Smooth muscle cell (in vitro differentiated cells): ENCODE measurements at regions not wholly inside any gene's neighbourhood (a gene's known extent, or its start where the extent isn't known, plus 50 kb on each side); places are given as distances from the start of the nearest gene placed in this dataset.

Experiments used
- DNase-seq: peaks from one replicate; lab custom pipeline; 2025; ENCODE audit not compliant: unreplicated experiment; lab: John Stamatoyannopoulos, UW
- H2AFZ ChIP-seq: fragments of 200-600 bp; sonication (generic); 2 replicates; pipeline ENCODE4 v1.6.0; 2016; ENCODE audit warnings: antibody characterized with exemption, low read depth, mild to moderate bottlenecking
- H3F3A ChIP-seq: fragments of 200-600 bp; sonication (generic); 2 replicates; pipeline ENCODE4 v1.6.0; 2017; ENCODE audit warnings: antibody characterized with exemption, low read depth
- H3K27ac ChIP-seq: fragments of 200-600 bp; sonication (generic); 2 replicates; pipeline ENCODE4 v1.5.1; 2016; ENCODE audit warnings: low read depth, mild to moderate bottlenecking
- H3K27me3 ChIP-seq: fragments of 200-600 bp; sonication (generic); 2 replicates; pipeline ENCODE4 v1.6.1; 2016; ENCODE audit warnings: low read depth, mild to moderate bottlenecking
- H3K36me3 ChIP-seq: fragments of 200-600 bp; sonication (generic); 2 replicates; pipeline ENCODE4 v1.5.1; 2016; ENCODE audit warnings: low read depth
- H3K4me1 ChIP-seq: fragments of 200-600 bp; sonication (generic); 2 replicates; pipeline ENCODE4 v1.5.1; 2016; ENCODE audit warnings: low read depth
- H3K4me2 ChIP-seq: fragments of 200-600 bp; sonication (generic); 2 replicates; pipeline ENCODE4 v1.6.0; 2016; ENCODE audit warnings: mild to moderate bottlenecking
- H3K4me3 ChIP-seq: fragments of 200-600 bp; sonication (generic); 2 replicates; pipeline ENCODE4 v1.5.1; 2016; ENCODE audit warnings: mild to moderate bottlenecking
- H3K79me2 ChIP-seq: fragments of 200-600 bp; sonication (generic); 2 replicates; pipeline ENCODE4 v1.6.0; 2016; ENCODE audit warnings: low read depth, mild to moderate bottlenecking
- H3K9ac ChIP-seq: fragments of 200-600 bp; sonication (generic); 2 replicates; pipeline ENCODE4 v1.6.0; 2016; ENCODE audit warnings: low read depth
- H3K9me3 ChIP-seq: fragments of 200-600 bp; sonication (generic); replicated peaks from 2 replicates; pipeline ENCODE4 v1.5.1; 2016; ENCODE audit warnings: low read depth
- H4K20me1 ChIP-seq: fragments of 200-600 bp; sonication (generic); 2 replicates; pipeline ENCODE4 v1.6.0; 2016; ENCODE audit warnings: low read depth
- CTCF ChIP-seq: fragments of 200-600 bp; sonication (generic); IDR thresholded peaks from 2 replicates; pipeline ENCODE4 v1.5.1; 2017; ENCODE audit warnings: borderline replicate concordance, mild to moderate bottlenecking, antibody characterized with exemption; ENCODE audit not compliant: insufficient read depth, poor library complexity, severe bottlenecking
- WGBS: methylation state at CpG from one replicate; pipeline ENCODE4 v1.1.7; 2016; ENCODE audit warnings: low lambda C conversion rate; 5-methylcytosine and 5-hydroxymethylcytosine counted together

- Histone ChIP-seq H3K4me2 (no peak overlapping the region), H3K27ac (no peak overlapping the region), H3K4me3 (no peak overlapping the region), H2AFZ (no peak overlapping the region), H3K9ac (no peak overlapping the region), H3K4me1 (no peaks in the 10 kb centered on the region), H3K36me3 (no peaks in the 10 kb centered on the region), H3K79me2 (no peaks in the 10 kb centered on the region), H4K20me1 (no peaks in the 10 kb centered on the region), H3K27me3 (no peaks in the 10 kb centered on the region), H3F3A (no peaks in the 10 kb centered on the region), H3K9me3 (no peaks in the 10 kb centered on the region)
- no peak for DNase-seq
- TF ChIP-seq CTCF: no peak
- WGBS: 42% methylated on average over 1 of the region's 1 CpG
Measured at GRCh38 chr17:53919356-53919755, 96.6 kb downstream of the KIF2B start.

- DNase-seq: no peak
- H3K4me3 ChIP-seq: no peak overlapping the region
- no peak overlapping the region for H3K4me2 ChIP-seq
- TF ChIP-seq CTCF: no peak
- H3K36me3 ChIP-seq: no peaks in the 10 kb centered on the region
- H4K20me1 ChIP-seq: no peaks in the 10 kb centered on the region
- H2AFZ ChIP-seq: no peak overlapping the region
- no peaks in the 10 kb centered on the region for H3K9me3 ChIP-seq
- no peaks in the 10 kb centered on the region for H3K27me3 ChIP-seq
- H3K4me1 ChIP-seq: no peaks in the 10 kb centered on the region
- peak overlapping the region; percentile 36 for H3K27ac ChIP-seq
- H3K79me2 ChIP-seq: no peaks in the 10 kb centered on the region
- 40% methylated on average over 4 of the region's 4 CpGs for WGBS
- H3F3A ChIP-seq: no peaks in the 10 kb centered on the region
- H3K9ac ChIP-seq: no peak overlapping the region
Measured at GRCh38 chr17:53924530-53925455, 102.1 kb downstream of the KIF2B start.

- Histone ChIP-seq H3K36me3 (no peaks in the 10 kb centered on the region), H3K27ac (no peak overlapping the region), H3K9ac (no peak overlapping the region), H3K4me1 (no peaks in the 10 kb centered on the region), H3K9me3 (no peaks in the 10 kb centered on the region), H3K79me2 (no peaks in the 10 kb centered on the region), H4K20me1 (no peaks in the 10 kb centered on the region), H3K4me3 (no peak overlapping the region), H3F3A (no peaks in the 10 kb centered on the region), H3K4me2 (no peak overlapping the region), H2AFZ (no peak overlapping the region), H3K27me3 (no peaks in the 10 kb centered on the region)
- no peak for DNase-seq
- WGBS: 83% methylated on average over 2 of the region's 2 CpGs
- no peak for TF ChIP-seq CTCF
Measured at GRCh38 chr17:53932386-53932785, 109.7 kb downstream of the KIF2B start.

GRCh38 chr17:53934931-53935330 lies 112.2 kb downstream of the KIF2B start:
- H3K4me2 ChIP-seq: no peak overlapping the region
- 95% methylated on average over 2 of the region's 2 CpGs for WGBS
- H4K20me1 ChIP-seq: no peaks in the 10 kb centered on the region

More at GRCh38 chr17:53934931-53935330, 112.2 kb downstream of the KIF2B start:
- H3K79me2 ChIP-seq: no peaks in the 10 kb centered on the region
- H3K27ac ChIP-seq: no peak overlapping the region
- no peak overlapping the region for H3K9ac ChIP-seq
- no peak overlapping the region for H2AFZ ChIP-seq
- no peak for DNase-seq
- H3K9me3 ChIP-seq: no peaks in the 10 kb centered on the region
- H3K4me3 ChIP-seq: no peak overlapping the region
- no peaks in the 10 kb centered on the region for H3K4me1 ChIP-seq
- no peaks in the 10 kb centered on the region for H3K27me3 ChIP-seq
- H3F3A ChIP-seq: no peaks in the 10 kb centered on the region
- no peak for TF ChIP-seq CTCF
- H3K36me3 ChIP-seq: no peaks in the 10 kb centered on the region
